NT2/D1 (cell line): ENCODE measurements at regions not wholly inside any gene's neighbourhood (a gene's known extent, or its start where the extent isn't known, plus 50 kb on each side); places are given as distances from the start of the nearest gene placed in this dataset.

ENCODE experiments used
- SUZ12 ChIP-seq: IDR thresholded peaks from 2 replicates; pipeline ENCODE4 v1.6.1; 2011; ENCODE audit not compliant: insufficient read length, insufficient read depth; ENCODE audit errors: extremely low read depth
- YY1 ChIP-seq: IDR thresholded peaks from 2 replicates; pipeline ENCODE4 v1.6.1; 2011; ENCODE audit not compliant: insufficient read length, insufficient read depth

DNA sequence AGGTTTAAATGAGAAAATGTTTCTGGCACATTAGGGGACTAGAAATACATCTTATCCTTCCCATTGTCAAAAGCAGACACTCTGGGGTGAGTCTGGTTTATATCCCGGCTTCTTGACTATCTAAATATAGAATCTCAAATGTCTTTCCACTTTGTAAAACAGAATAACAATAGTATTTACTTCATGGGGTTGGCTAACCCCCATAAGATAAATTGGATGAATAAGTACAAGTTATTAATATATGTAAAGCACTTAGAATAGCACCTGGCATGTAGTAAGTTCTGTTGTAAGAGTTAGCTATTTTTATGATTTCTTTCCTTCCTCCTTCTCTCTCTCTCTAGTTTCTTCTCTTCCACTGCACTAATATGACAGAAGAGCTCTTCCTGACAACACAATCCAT is 499.1 kb downstream of the INSC start:
- TF ChIP-seq YY1 = no peak
- no peak for TF ChIP-seq SUZ12
